ENCODE measurements at regions not wholly inside any gene's neighbourhood (a gene's known extent, or its start where the extent isn't known, plus 50 kb on each side); places are given as distances from the start of the nearest gene placed in this dataset.
A peak's percentile ranks its signal among the peaks of the same experiment; 100 is the strongest.

DNA sequence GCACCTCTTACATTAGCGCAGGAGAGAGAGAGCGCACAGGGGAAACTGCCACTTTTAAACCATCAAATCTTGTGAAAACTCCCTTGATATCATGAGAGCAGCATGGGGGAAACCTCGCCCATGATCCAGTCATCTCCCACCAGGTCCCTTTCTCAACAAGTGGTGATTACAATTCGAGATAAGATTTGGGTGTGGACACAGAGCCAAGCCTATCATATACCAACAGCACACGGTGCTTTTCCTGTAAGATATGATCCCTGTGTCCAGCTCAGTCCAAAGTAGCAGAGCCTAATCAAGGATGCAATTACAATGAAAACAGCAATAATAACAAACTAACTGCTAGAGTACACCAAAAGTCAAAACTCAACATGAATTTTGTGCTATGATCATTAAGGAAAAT, 148.7 kb upstream of the TCF21 start:
- intact Hi-C loops (cut with DNase I): no loop called here
- DNase-seq: no peak

- intact Hi-C loops (cut with DNase I): no loop called here
- DNase-seq: no peak
These were observed 148.1 kb upstream of the TCF21 start for GRCh38 chr6:133740816-133741215.

GRCh38 chr6:133741375-133741861, 147.5 kb upstream of the TCF21 start:
- intact Hi-C loops (cut with DNase I): no loop called here
- peak in 3 of 42 donors; percentile 15 to 34 (median 17) for DNase-seq

GRCh38 chr6:133743621-133744020, 145.3 kb upstream of the TCF21 start:
- no peak for DNase-seq

DNA sequence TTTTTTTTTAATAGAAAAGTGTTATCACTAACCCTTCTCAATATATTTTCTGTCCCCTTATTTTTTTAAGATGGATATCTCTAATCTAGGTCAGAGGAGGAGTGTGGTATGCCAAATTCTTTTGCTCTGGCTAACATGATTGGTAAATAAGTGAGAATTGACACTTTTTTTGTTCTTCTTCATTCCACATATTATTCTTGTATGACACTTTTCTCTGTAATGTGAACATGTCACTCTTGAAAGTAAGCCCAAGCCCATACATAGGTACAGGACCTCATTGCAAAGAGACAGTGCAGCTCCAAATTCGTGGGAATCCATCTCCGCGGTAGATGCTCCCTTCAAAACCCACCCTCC, 142.5 kb upstream of the TCF21 start:
- intact Hi-C loops (cut with DNase I): no loop called here
- DNase-seq: no peak

More at GRCh38 chr6:133743621-133744020, 145.3 kb upstream of the TCF21 start:
- intact Hi-C loops (cut with DNase I): no loop called here

DNA sequence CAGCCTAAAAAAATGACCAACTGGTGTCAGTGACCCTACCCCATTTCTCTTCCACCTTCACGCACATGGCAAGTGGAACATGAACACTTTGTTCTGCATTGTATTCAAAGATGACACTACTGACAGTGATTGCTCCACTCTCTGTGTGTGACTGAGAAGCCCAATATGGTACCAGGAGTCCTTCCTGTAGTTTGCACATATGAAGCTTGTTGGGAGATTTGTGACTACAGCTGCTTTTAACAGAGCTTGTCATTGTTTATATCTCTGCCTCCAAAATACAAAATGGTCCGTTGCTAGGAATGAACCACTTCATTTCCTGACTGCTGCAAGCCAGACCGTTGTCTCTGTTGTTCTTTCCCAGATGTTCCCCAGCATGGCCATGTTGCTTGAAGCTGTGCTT, 140.3 kb upstream of the TCF21 start:
- no peak for DNase-seq
- intact Hi-C loops (cut with DNase I): no loop called here

- no peak for DNase-seq
- intact Hi-C loops (cut with DNase I): no loop called here
These were observed 139.5 kb upstream of the TCF21 start for GRCh38 chr6:133749427-133749826.

DNA sequence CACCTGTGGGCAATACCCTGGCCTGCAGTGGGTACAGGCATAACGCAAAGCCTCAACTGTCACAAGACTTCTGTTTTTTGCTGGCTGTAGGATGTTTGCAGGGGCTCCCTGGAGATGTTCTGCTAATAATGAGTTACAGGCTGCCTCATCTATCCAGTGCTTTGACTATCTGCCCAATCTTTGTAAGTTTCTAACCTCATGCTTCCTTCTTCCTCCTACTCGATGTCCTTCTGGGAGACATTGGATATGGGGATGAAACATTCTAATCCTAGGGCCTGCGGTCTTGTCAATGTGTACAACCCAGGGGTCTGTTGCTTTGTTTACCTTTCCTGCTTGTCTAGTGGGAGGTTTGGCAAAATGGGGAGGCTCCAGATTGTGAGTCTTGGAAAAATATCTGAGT, 136.8 kb upstream of the TCF21 start:
- intact Hi-C loops (cut with DNase I): no loop called here
- no peak for DNase-seq

GRCh38 chr6:133753756-133754155, 135.2 kb upstream of the TCF21 start:
- intact Hi-C loops (cut with DNase I): no loop called here
- DNase-seq: no peak

- no peak for DNase-seq
- intact Hi-C loops (cut with DNase I): no loop called here
These were observed 134.6 kb upstream of the TCF21 start for GRCh38 chr6:133754298-133754697.

GRCh38 chr6:133756078-133756695, 132.7 kb upstream of the TCF21 start:
- intact Hi-C loops (cut with DNase I): no loop called here
- no peak for DNase-seq

- DNase-seq: no peak
These were observed 131.6 kb upstream of the TCF21 start for GRCh38 chr6:133757335-133757734.

DNA sequence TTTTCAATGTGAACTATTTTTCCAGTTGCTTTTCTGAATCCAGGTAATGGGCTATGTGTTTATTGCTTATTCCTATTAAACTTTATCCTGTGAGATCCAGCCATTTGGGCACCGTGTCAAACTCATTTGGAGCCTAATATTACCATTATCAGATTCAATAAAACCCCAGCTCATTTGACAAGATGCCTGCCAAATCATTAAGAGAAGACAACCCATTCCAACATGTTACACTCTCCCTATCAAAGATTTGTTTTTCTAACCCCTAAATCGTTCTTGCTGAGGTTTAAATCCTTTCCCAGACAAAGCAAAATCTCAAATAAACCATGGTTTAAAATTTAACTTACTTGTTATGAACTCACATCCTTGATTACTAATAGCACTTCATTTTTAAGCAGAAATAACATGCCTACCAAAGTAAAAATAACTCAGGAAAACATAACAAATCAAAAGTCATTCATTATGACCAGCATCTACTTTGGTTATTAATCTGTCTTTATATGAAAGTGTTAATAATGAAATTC, 130.0 kb upstream of the TCF21 start:
- no peak for DNase-seq
- intact Hi-C loops (cut with DNase I): no loop called here

More at GRCh38 chr6:133757335-133757734, 131.6 kb upstream of the TCF21 start:
- intact Hi-C loops (cut with DNase I): no loop called here

- no peak for DNase-seq
- intact Hi-C loops (cut with DNase I): no loop called here
These were observed 129.4 kb upstream of the TCF21 start for GRCh38 chr6:133759524-133759923.

- DNase-seq: no peak
- intact Hi-C loops (cut with DNase I): no loop called here
These were observed 127.2 kb upstream of the TCF21 start for GRCh38 chr6:133761706-133762105.

DNA sequence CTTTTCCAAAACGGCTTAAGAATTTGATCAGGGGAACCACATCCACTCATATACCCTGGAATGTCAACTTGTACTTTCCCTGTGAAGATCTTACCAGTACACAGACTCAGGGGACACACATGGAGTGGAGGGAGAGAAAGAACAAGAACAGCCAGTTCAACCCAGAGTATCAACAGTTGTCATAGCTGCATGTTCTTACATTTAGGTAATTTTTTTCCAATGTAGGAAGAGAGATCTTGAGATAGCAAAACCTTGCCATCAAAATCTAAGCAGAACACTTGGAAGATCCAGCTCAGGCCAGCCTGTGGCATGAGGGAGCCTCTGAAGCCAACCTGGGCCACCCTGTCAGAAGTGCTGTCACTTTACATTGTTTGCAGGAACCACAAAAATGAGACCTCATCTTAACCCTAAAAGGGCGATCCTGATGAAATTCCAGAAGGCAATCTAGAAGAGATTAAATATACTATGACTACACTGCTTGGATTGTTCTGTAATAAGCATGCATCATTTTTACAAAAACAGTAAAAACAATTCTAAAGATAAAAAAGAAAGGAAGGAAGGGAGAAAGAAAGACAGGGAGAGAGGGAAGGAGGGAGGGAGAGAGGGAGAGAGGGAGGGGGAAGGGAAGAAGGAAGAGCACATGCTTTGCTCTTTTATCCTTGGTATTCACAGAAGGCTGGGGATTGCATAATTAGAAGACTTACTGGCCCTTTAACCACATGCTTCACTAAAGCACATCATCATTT, 124.7 kb upstream of the TCF21 start:
- intact Hi-C loops (cut with DNase I): no loop called here
- DNase-seq: no peak

GRCh38 chr6:133764754-133765208, 124.1 kb upstream of the TCF21 start:
- DNase-seq: no peak
- intact Hi-C loops (cut with DNase I): no loop called here

- intact Hi-C loops (cut with DNase I): no loop called here
- DNase-seq: no peak
These were observed 121.4 kb upstream of the TCF21 start for GRCh38 chr6:133767357-133767970.

DNA sequence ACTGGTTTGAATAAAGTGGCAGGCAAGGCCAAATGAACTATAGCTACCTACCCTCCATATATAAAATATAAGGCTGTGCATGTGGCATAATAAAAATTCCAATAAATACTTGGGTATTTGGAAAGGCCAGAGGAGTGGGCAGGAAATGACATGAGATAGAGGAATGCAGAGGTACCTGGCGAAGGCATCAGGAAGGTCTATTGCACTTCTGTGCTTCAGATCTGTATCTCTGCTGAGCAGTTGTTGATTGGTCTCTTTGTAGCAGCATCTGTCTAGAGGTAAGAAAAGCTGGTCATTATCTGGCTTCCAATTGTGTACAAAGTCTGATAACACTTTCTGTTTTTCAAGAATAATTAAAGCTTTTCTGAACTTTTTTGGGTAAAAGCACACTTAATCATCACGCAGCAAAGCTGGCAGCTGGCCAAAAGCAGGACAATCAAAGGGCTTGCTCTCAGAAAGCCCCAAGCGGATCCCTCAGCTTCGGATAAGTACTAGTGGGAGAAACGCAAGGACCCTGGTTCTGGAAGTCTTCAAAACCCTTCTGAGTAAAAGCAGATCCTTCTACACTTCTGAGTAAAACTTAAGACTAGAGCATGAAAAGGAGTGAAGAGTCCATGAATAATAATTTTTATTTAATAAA, 120.1 kb upstream of the TCF21 start:
- peak in 9 of 42 donors; percentile 3 to 61 (median 24) for DNase-seq
- intact Hi-C loops (cut with DNase I): no loop called here

DNA sequence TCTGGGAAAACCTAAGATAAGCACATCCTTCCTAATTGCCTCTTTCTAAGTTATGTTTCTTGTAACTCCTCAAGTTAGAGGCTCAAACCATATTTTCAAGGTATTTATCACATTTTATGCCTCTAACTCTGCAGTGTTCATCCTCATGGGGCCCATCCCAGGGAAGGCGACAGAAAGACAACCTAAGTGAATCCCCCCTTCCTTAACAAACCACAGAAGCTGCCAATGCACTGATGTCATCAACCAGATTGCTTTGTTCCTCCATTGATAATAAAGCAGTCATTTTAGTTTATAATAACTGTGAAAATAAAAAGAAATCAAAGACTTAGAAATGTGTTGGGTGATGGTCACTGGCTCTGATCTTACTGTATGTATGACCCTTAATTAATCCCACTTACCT, 119.5 kb upstream of the TCF21 start:
- DNase-seq: no peak
- intact Hi-C loops (cut with DNase I): no loop called here
